Muscle layer of colon (tissue), 2 donors: ENCODE measurements at regions not wholly inside any gene's neighbourhood (a gene's known extent, or its start where the extent isn't known, plus 50 kb on each side); places are given as distances from the start of the nearest gene placed in this dataset.

ENCODE experiments used
- H3K27ac ChIP-seq: one replicate; pipeline ENCODE4 v1.7.0; 2013; ENCODE audit warnings: low read depth, mild to moderate bottlenecking, low read length, moderate library complexity
- H3K27me3 ChIP-seq, 2 donors: one replicate each; pipeline ENCODE4 v1.7.0; 2013; ENCODE audit warnings: low read length in 2 of 2, mild to moderate bottlenecking in 2 of 2; ENCODE audit not compliant: insufficient read depth in 2 of 2, control insufficient read depth in 1 of 2
- H3K36me3 ChIP-seq: one replicate; pipeline ENCODE4 v1.7.0; 2013; ENCODE audit warnings: mild to moderate bottlenecking, low read length; ENCODE audit not compliant: insufficient read depth
- H3K4me1 ChIP-seq: one replicate; pipeline ENCODE4 v1.7.0; 2013; ENCODE audit warnings: mild to moderate bottlenecking, low read length; ENCODE audit not compliant: insufficient read depth
- H3K4me3 ChIP-seq, 2 donors: one replicate each; pipeline ENCODE4 v1.7.0; 2013; ENCODE audit warnings: low read length in 2 of 2, low read depth in 1 of 2, mild to moderate bottlenecking in 1 of 2, moderate library complexity in 1 of 2
- H3K9ac ChIP-seq: one replicate; pipeline ENCODE4 v1.7.0; 2013; ENCODE audit warnings: low read length
- H3K9me3 ChIP-seq: one replicate; pipeline ENCODE4 v1.7.0; 2013; ENCODE audit warnings: mild to moderate bottlenecking, low read length
- donor health status: abdominal sarcoma.
- donor health status: Adenocarcinoma of cecum.

DNA sequence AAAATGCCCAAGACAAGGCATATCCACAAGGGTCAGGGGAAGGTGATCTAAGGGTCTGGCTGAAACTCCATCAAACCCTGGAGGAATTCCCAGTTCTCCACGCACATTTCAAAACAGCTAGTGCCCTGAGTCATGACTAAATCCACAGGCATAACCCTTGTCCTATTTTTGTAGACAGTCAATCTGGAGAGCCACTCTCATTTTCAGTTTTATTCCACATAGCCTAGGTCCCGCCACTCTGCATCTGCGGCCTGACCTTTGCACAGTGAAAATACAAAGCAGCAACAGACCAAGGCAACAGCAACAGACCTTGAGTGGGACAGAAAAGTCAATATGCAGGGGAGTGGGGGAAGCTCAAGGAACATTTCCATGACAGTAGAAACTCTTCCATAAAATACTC, 201.4 kb upstream of the NPVF start:
- Histone ChIP-seq H3K4me1 (no peaks in the 10 kb centered on the region), H3K9ac (no peak overlapping the region), H3K4me3 (no peak overlapping the region), H3K9me3 (no peaks in the 10 kb centered on the region), H3K36me3 (no peaks in the 10 kb centered on the region), H3K27me3 (no peaks in the 10 kb centered on the region), H3K27ac (no peak overlapping the region)

DNA sequence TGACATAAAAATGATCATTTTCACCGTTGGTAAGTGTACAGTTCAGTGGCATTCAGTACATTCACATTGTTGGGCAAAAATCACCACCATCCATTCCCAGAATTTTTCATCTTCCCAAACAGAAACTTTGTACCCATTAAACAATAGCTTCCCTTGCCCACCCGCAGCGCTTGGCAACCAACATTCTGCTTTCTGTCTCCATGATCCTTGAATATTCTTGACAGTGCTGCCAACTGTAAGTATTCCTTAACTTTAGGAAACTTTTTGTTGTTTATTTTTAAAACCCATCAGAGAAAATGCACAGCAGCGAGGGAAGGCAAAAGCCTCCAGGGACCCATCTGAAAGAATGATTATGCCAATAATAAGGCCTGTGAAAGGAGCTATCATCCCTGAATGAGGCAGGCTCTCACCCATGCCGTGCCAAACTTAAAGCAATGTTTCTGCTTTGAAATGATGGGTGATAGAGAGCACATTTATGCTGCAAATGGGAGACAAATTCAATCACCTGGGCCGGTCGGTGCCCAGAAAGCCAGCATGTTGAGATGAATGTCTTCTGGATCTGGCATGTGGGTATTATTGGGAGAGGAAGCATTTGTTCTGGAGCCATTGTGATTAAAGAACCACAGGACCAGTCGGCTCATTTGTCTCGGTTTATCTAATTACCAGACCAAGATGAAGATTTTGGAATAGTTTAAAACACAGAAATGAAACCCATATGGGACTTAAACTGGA, 202.1 kb upstream of the NPVF start:
- H3K27me3 ChIP-seq: no peaks in the 10 kb centered on the region
- H3K4me3 ChIP-seq: no peak overlapping the region
- H3K9me3 ChIP-seq: no peaks in the 10 kb centered on the region
- no peak overlapping the region for H3K27ac ChIP-seq
- H3K4me1 ChIP-seq: no peaks in the 10 kb centered on the region
- H3K36me3 ChIP-seq: no peaks in the 10 kb centered on the region
- H3K9ac ChIP-seq: no peak overlapping the region

DNA sequence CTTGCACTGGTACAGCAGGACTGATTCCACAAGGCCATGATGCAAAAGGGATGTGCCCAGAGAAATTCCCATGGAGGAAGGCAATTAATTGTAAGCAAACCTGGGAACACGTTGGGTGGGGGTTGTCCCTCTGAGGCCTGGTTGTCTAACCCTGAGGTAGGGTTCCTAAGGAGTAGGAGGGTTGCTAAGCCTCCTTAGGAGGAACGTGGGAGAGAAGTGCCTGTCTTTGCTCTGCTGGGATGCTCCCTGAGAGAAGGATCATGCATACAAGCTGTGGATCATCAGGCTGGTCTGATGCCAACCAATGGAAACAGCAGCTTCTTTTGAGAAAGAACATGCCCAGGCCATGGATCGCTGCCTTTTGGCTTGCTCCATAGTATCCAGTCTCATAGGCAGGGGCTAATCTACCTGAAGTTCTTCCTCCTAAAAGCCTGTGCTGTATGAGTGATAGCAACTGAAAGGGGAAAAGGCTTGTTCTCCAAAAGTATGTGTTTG, 203.7 kb upstream of the NPVF start:
- Histone ChIP-seq H3K36me3 (no peaks in the 10 kb centered on the region), H3K27me3 (no peaks in the 10 kb centered on the region), H3K4me1 (no peaks in the 10 kb centered on the region), H3K9ac (no peak overlapping the region), H3K27ac (no peak overlapping the region), H3K4me3 (no peak overlapping the region), H3K9me3 (no peaks in the 10 kb centered on the region)

DNA sequence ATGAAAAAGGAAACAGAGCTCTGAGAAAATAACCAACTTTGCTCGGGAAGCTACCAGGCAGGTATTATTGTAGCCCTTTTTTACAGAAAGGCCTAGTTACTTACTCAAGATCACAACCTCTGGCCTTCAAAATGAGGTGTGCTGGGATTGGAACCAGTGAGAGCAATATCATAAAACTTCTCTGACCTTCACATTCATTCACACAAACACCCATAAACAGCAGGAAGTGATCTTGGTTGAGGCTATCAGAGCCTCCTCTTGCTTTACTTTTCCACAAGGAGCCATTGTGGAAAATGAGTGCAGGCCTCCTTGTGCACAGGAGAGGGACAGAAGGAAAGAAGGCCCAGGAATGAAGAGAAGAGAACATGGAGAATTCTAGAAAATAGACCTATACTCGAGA, 204.5 kb upstream of the NPVF start:
- Histone ChIP-seq H3K27me3 (no peaks in the 10 kb centered on the region), H3K9ac (no peak overlapping the region), H3K9me3 (no peaks in the 10 kb centered on the region), H3K4me3 (no peak overlapping the region), H3K36me3 (no peaks in the 10 kb centered on the region), H3K27ac (no peak overlapping the region), H3K4me1 (no peaks in the 10 kb centered on the region)

DNA sequence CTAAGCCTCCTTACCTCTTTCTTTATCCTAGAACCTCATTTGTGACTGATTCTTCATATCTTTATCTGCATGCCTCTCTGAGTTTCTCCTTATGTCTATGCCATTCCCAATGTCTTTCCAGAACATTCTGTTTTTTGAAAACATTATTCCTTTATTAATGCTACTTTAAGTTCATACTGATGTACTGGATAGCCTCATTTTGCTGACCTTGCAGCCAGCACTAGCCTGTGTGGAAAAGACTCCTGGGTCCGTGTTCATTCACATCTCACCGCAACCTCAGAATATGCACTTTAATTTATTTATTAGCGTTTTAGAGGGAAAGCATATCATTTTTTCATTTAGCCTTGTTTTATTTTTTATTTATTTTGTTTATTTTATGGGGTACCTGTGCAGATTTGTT, 208.1 kb upstream of the NPVF start:
- Histone ChIP-seq H3K36me3 (no peaks in the 10 kb centered on the region), H3K9me3 (peaks cover 2% of the 10 kb centered on the region), H3K4me3 (no peak overlapping the region), H3K27me3 (no peaks in the 10 kb centered on the region), H3K4me1 (no peaks in the 10 kb centered on the region), H3K27ac (no peak overlapping the region), H3K9ac (no peak overlapping the region)

DNA sequence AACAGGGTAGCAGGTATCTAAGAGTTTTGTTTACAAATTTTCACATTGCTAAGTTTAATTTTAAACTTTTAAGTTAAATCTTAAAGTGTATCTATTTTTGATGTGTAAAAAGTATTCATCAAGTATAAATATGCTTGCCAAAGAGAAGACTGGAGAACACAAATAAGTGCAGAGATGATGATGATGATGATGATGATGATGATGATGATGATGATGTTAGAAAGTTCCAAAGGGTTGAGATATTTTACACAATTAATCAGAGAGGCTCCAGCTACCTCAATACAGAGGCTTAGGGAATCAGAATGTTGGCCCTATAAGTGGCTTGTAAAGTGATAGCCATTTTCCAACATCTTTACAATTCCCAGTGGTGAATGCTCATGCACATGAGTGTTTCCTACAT, 209.0 kb upstream of the NPVF start:
- Histone ChIP-seq H3K9me3 (peaks cover 10% of the 10 kb centered on the region), H3K27ac (no peak overlapping the region), H3K4me1 (no peaks in the 10 kb centered on the region), H3K27me3 (no peaks in the 10 kb centered on the region), H3K9ac (no peak overlapping the region), H3K4me3 (no peak overlapping the region), H3K36me3 (no peaks in the 10 kb centered on the region)

DNA sequence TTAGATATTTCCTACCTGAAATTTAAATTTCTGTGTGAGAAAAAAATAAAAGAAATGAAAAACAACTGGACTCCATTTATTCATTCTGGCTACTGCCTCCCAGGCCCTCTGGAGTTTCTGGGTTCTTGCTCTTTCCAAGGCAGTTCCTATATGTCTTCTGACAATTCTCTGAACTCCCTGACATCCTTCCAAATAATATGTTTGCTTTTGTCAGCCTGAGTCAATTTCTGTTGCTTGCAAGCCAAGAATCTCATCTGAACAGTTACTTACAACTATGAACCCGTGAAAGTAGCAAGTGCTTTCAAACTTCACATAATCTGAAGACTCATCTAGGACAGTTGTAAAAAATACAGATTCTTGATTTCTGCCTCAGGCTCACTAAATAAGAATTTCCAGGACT, 216.7 kb upstream of the NPVF start:
- H3K36me3 ChIP-seq: no peaks in the 10 kb centered on the region
- no peaks in the 10 kb centered on the region for H3K4me1 ChIP-seq
- H3K9ac ChIP-seq: no peak overlapping the region
- H3K4me3 ChIP-seq: no peak overlapping the region
- H3K27me3 ChIP-seq: no peaks in the 10 kb centered on the region
- no peak overlapping the region for H3K27ac ChIP-seq
- peaks cover 10% of the 10 kb centered on the region for H3K9me3 ChIP-seq

DNA sequence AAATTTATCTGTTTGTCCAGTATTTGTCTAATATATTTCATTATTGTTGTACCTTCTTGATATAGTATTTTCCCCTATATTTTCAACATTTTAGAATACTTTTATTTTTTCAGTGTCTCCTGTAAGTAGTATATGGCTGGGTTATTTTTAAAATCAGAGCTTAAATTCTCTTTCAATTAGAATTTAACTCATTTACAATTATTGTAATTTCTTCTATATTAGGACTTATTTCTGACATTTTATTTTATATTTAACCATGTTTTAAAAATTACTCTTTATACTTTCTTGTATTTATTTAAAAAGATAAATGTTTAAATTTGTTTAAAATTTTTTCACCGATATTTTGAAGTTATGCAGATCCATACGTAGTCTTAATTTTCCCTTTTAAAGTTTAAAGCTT, 220.0 kb upstream of the NPVF start:
- Histone ChIP-seq H3K36me3 (no peaks in the 10 kb centered on the region), H3K27ac (no peak overlapping the region), H3K27me3 (no peaks in the 10 kb centered on the region), H3K4me1 (no peaks in the 10 kb centered on the region), H3K9me3 (no peaks in the 10 kb centered on the region), H3K9ac (no peak overlapping the region), H3K4me3 (no peak overlapping the region)

DNA sequence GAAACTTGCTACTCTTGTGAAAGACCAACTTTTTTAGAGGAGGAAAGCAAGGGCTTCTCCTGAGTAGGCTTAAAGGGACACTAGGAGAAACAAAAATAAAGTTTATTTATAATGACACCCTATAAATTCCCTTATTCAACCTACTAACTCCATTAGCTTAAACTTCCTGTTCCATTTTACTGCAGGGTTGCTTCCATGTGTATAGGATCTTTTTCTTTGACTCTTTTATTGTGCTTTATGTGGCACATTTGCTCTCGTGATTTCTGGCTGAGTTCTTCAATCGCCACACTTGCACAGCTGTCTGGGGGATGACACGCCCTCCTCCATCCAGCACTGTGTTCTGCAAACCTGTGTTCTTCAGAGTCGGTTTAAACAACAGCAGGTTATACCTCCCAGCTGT, 225.7 kb upstream of the NPVF start:
- H3K9ac ChIP-seq: no peak overlapping the region

DNA sequence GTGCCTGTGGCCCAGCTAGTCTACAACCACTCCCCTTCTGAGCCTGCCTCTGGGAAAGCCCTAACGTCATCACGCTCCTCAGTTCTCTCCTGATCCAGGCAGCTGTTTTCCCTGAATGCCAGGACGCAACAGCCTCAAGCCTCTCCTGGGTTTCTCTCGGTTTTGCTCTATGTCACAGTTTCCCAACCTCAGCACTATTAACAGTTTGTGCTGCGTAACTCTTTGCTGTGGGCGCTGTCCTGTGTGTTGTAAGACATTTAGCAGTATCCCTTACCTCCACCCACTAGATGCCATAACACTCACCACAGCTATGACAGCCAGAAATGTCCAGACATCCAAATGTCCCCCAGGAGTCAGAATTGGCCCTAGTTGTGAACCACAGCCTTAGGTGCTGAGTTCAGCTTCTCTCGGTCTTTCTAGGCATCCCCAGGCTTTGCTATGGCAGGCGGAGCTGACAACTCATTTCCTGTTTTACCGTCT, 226.3 kb upstream of the NPVF start:
- Histone ChIP-seq H3K9ac (no peak overlapping the region), H3K36me3 (no peaks in the 10 kb centered on the region), H3K4me1 (peaks cover 16% of the 10 kb centered on the region), H3K4me3 (no peak overlapping the region), H3K27me3 (no peaks in the 10 kb centered on the region), H3K27ac (no peak overlapping the region), H3K9me3 (no peaks in the 10 kb centered on the region)

More for the DNA sequence above, 225.7 kb upstream of the NPVF start:
- Histone ChIP-seq H3K4me3 (no peak overlapping the region), H3K27me3 (no peaks in the 10 kb centered on the region), H3K36me3 (no peaks in the 10 kb centered on the region), H3K9me3 (no peaks in the 10 kb centered on the region), H3K27ac (no peak overlapping the region), H3K4me1 (peaks cover 16% of the 10 kb centered on the region)

DNA sequence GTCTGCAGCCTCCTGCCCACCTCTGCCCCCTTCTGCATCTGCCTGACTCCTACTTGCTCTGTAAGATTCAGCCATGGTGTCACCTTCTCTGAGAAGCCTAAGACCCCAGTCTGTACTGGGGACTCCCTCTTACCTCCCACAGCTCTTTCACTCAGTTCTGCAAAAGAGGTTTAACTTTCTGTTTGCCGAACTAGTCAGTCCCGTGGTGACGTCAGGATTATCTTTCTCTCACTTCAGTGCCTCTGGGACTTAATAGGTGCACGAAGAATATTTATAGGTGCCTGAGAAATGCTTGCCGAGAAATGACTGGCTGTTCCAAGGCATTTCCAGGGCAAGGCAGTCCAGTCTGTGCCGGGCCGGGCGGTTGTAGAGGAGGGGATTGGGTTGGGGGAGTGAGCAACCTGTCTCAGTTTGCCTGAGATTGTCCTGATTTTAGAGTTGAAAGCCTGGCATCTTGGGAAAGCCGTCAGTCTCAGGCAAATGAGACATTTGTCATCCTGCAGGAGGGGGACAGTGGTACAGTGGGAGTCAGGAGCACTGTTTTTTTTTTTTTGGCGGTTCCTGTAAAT, 227.5 kb upstream of the NPVF start:
- Histone ChIP-seq H3K4me1 (peaks cover 16% of the 10 kb centered on the region), H3K9ac (no peak overlapping the region), H3K9me3 (no peaks in the 10 kb centered on the region), H3K27me3 (no peaks in the 10 kb centered on the region), H3K36me3 (no peaks in the 10 kb centered on the region), H3K27ac (no peak overlapping the region), H3K4me3 (no peak overlapping the region)
